ENCODE measurements at regions not wholly inside any gene's neighbourhood (a gene's known extent, or its start where the extent isn't known, plus 50 kb on each side); places are given as distances from the start of the nearest gene placed in this dataset.
A peak's percentile ranks its signal among the peaks of the same experiment; 100 is the strongest.
"Not testable (repeated sequence)": the region's sequence is repeated elsewhere in the genome, so short reads cannot be mapped to it uniquely, and the experiment has no call there.

DNA sequence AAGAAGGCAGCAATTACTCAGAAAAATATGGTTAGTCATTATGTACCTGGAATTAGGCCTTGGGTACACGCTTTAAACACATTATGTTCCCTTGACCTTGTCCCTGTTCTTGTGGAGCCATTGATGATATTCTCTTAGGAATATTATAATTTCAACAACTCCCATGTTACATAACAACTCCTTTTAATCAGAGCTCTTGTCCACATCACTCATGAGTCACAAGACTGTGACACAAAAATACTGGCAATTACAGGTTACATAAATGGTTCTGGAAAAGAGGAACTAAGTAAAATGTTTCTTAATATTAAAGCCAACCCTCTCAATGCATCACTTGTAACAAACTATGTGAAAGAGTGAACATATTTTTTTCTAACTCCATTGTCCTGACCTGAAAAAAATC is 143.8 kb upstream of the PCLO start:
- DNase-seq = no peak

DNA sequence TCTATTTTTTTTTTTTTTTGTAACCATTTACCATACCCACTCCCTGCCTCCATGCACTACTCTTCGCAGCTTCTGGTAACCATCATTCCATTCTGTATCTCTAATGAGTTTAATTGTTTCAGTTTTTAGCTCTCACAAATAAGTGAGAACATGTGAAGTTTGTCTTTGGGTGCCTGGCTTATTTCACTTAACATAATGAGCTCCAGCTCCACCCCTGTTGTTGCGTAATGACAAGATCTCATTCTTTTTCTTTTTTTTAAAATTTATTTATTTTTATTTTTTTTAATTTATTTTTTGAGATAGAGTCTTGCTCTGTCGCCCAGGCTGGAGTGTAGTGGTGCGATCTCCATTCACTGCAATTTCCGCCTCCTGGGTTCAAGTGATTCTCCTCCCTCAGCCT is 142.3 kb upstream of the PCLO start:
- no peak for DNase-seq

DNA sequence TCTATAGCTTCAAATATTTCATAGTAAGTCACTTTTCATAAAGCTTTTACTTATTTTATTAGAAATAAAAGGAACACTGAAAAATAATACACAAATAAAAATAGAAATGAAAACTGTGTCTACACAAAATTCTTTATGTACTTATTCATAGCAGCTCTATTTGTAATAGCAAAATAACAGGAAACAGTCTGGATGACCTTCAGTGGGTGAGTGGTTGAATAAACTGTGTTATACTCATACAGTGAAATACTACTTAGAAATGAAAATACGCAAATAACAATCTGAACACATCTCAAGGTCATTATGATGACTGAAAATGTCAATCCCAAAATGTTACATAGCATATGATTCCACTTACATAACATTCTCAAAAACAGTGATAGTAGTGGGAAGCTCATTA is 138.7 kb upstream of the PCLO start:
- DNase-seq = no peak

DNA sequence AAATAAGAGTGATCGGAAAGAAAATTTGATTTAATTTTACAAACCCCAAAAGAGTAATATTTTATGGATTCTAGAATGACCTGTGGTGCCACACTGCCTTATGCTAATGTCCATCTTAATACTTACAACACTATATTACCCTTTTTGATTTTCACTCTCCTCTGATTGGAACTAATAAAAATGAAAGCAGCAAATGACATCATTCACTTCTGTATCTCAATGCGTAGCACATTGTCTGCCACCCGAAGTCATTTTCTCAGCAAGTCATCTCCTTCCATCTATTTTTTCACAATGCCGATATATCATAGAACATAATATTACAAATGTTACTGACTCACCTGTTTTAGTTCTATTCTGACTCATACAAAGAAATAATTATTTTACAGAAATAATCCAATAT is 127.5 kb upstream of the PCLO start:
- no peak for DNase-seq

DNA sequence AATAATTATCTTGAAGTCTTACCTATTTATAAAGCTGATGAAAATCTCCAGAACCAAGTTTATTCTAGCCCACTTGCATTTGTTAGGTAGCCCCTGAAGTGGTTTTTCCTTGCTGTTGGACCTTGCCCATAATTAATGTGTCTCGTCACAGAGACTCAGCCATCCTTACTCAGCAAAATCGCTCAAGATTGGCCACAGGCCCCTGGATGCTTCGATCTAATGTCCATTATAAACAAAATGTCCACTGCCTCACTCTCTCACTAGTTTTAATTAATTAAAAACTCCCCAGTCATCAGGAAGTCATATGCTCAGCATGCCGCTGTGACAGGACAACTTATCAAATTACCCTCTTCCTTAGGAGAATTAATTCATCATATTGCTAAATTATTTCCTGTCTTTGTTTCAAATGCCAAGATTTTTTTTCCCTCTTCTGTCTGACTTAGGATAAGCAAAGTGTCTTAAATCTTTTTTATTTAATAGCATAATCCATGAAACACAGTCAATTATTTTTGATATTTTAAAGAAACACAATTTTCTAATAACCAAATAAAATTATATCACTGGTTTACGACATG is 126.8 kb upstream of the PCLO start:
- DNase-seq = no peak

DNA sequence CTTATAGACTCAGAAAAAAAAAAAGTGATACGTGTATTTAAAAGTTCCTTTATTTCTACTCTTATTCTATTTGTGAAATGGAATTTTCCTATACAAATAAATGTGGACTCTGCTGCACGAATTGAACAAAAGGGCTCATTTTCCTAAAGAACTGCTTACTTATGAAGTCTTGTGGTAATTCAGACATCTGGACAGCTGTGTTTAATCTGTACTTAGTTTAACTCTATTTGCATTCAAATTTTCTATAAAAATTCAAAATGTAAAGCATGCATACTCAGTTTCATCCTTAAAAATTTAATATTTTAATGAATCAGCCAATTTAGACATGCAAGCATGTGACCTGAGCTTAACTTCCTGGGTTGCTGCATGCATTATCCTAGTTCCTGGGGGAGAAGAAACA is 118.0 kb upstream of the PCLO start:
- DNase-seq = no peak

DNA sequence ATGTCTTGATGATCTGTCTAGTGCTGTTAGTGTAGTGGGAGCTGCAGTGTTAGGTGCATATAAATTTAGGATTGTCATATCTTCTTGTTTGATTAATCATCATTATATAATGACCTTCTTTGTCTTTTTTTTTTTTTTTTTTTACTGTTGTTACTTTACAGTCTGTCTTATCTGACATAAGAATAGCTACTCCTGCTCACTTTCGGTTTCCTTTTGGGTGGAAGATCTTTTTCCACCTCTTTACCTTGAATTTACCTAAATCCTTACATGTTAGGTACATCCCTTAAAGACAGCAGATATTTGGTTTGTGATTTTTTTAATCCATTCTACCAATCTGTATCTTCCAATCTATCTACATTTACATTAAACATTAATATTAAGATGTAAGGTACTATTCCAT is 113.6 kb upstream of the PCLO start:
- DNase-seq = no peak

DNA sequence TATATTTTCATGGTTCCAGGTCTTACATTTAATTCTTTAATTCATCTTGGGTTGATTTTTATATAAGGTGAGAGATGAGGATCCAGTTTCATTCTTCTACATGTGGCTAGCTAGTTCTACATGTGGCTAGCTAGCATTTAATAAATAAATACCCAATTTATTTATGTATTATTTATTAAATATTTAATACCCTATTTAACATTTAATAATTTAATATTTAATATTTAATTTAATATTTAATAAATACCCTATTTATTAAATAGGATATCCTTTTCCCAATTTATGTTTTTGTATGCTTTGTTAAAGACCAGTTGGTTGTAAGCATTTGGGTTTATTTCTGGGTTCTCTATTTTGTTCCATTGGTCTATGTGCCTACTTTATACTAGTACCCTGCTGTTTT is 111.0 kb upstream of the PCLO start:
- DNase-seq = no peak

DNA sequence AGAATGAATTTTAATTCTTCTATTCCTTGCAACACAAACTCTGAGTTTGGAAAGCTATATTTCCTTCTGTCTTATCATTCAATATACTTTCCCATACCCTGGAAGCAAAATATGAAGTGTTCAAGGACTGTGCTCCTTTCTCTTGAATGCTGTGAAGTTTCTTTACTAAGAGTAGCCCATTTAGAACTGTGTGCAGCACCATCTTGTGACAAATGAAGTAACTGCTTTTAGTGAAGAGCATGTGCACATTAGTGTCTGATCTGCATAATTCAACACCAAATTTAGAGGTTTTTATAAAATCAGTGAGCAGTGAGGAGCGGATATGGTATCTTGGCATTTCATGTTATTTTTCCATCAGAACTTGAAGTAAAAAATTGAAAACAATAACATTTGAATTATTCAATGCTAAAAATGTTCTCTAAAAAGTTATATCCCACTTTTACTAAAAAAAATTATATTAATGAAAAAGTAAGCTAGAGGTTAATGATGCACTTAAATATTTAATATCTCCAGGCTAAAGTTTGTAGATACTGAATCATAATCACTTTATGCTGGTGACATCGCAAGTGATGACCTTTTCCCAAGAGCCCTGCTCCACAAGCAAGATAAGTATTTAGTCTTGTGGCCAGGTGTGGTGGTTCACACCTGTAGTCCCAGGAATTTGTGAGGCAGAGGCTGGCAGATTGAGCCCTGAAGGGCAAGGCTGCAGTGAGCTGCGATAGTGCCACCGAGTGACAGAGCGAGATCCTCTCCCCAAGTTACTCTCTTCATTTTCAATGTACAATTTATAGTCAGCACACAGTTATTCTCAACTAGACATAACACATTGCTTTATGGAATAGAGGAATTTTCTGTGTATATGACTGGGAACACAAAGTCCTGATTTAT is 108.8 kb upstream of the PCLO start:
- peak; percentile 29 to 83 (median 68) for DNase-seq

DNA sequence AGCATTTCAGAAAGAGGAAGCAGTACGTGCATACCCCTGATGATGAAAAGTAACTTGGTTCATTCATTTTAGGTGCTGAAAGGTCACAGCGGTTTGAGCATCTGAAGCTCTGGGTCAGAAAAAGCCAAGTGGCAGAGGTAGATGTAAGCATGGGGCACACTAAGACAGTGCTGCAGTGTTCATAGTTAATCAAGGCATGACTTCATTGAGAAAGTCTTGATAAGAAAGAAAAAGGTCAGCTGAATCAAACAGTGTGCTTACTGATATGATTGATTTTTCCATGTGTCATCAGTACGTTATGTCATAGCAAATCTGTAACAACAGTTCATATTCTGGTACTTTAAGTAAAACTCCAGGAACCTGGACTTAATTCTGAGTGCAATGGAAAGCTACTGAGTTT is 107.7 kb upstream of the PCLO start:
- DNase-seq = peak in 1 of 3 experiments; percentile 30

DNA sequence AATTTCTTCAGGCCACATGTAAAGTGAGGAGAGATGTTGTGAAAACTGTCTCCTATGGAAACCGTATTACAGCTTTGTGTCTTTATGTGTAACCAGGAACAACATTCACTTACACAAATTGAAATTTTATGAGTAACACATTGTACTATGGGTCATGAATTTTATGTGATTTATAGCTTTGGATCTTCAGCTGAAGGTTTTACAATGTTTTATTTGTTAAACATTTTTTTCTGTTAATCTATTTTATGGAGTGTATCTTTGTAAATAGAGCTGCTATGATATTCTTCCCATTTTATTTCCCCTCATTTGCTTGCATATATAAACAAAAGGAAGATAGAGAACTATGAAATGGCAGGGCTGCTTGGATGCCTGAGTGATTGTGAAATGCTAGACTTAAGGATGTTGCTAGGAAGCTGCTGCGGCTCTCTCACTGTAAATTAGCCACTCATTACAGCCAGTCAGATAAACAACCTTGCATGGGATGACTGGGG is 104.5 kb upstream of the PCLO start:
- peak; percentile 59 to 95 (median 91) for DNase-seq

DNA sequence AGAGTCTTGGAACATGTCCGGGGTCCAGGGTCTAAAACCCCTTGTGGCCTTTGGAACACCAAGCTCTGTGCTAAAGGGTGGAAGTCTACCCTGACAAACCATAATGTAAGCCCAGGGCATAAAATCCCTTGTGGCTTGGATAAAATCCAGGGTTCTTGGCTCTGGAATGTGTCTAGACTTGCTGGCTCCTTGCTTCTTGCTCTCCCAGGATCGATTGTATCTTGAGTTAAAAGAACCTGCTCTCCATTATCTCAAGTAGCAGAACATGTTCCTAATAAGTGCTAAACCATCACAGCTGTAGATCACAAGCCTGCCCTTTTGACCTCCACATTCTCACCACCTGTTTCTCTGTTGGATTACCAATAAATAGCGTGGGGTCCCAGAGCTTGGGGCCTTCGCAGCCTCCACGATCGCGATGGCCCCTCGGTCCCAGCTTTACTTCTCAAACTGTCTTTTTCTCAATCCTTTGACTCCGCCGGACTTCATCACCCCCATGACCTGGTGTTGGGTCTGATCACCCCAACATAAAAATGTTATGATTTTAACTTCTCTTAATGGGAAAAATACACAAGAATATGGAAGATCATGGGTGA is 100.9 kb upstream of the PCLO start:
- DNase-seq = peak in 1 of 3 experiments; percentile 8

DNA sequence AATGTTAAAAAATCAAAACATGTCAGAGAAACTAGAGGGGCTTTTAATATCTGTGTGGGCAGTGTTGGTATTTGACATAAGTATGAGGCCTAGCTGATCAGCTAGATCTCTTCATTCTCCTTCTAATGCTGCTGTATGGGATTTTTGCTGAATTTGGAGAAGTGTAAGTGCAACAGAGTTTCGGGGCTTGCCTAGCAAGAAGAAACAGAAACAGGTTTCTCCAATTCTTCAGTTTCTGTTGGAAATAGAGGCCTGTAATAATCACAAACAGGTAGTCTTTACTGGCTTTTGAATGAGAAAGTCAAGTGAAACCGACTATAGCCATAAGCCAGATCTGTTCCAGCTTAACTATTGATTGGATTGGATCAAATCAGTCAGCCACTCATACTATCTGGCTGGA is 96.4 kb upstream of the PCLO start:
- DNase-seq = no peak

DNA sequence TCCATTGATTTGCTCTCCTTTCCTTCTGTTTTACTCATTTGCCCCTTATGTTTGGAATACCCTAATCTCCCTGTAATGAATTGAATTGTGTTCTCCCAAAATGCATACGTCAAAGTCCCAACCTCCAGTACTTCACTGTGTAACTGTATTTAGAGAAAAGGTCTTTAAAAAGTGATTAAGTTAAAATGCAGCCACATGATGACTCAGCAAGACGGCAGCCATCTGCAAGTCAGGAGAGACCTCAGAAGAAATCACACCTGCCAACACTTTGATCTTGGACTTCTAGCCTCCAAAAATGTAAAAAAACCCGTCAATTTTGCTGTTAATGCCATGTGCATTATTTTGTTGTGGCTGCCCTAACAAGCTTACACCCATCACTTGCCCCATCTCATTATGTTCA is 85.3 kb upstream of the PCLO start:
- DNase-seq = no peak

DNA sequence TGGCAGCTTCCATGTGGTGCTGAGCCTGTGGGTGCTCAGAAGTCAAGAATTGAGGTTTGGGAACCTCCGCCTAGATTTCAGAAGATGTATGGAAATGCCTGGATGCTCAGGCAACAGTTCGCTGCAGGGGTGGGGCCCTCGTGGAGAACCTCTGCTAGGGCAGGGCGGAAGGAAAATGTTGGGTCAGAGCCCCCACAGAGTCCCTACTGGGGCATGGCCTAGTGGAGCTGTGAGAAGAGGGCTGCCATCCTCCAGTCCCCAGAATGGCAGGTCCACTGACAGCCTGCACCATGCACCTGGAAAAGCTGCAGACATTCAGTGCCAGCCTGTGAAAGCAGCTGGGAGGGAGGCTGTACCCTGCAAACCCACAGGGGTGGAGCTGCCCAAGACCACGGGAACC is 56.5 kb upstream of the PCLO start:
- DNase-seq = not testable (repeated sequence)

DNA sequence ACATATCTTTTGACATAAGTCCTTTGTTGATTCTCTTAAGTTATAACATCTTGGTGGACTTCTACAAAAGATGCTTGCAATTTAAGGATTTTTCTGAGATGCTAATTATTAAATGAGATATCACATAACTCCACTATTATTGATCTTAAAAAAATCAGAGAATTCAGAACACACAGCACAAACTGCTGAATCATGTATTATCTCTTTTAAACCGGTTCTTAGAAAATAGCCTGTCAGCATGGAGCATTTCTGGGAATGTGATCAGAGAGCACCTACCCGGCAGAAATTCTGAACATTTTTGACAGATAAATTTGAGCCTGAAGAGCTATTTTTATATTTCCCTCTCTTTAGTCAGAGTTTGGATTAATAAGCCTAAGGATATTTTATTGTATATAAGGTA is 50.2 kb upstream of the PCLO start:
- no peak for DNase-seq
